Body of pancreas (tissue), 4 donors: ENCODE measurements at regions not wholly inside any gene's neighbourhood (a gene's known extent, or its start where the extent isn't known, plus 50 kb on each side); places are given as distances from the start of the nearest gene placed in this dataset.

Source experiments
- POLR2A ChIP-seq, 3 donors: fragments of 450-650 bp; IDR thresholded peaks; one replicate each; pipeline ENCODE4 v1.6.1; 2016; ENCODE audit warnings: antibody characterized with exemption in 3 of 3, mild to moderate bottlenecking in 2 of 3
- TF ChIP-seq, protein P1 (sequence below), 7 experiments: fragments of 450-650 bp in 4 of 7; fragments of 200-600 bp in 3 of 7; sonication (generic) in 3 of 7; IDR thresholded peaks; one replicate each; pipeline ENCODE4 v1.5.1; 2016 to 2019; ENCODE audit warnings: antibody characterized with exemption in 7 of 7

DNA sequence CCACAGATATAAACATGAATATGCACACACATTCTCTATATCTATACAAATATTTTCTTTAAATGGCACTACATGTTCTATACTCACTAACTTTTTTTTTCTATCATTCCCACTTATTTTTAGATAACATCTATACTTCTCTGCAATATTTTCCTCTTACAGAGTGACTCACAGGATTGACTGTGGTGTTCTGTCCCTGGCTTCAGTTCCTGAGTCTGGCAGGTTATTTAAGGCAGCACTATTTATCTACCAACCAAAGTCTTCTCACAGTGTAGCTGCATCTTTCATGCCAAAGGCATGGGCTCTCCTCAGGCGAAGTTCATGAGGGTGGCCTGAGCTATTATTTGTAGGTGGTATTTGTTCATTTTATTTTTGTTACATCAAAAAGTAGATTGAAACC, 409.0 kb downstream of the PRR16 start:
- TF ChIP-seq, protein P1, sequence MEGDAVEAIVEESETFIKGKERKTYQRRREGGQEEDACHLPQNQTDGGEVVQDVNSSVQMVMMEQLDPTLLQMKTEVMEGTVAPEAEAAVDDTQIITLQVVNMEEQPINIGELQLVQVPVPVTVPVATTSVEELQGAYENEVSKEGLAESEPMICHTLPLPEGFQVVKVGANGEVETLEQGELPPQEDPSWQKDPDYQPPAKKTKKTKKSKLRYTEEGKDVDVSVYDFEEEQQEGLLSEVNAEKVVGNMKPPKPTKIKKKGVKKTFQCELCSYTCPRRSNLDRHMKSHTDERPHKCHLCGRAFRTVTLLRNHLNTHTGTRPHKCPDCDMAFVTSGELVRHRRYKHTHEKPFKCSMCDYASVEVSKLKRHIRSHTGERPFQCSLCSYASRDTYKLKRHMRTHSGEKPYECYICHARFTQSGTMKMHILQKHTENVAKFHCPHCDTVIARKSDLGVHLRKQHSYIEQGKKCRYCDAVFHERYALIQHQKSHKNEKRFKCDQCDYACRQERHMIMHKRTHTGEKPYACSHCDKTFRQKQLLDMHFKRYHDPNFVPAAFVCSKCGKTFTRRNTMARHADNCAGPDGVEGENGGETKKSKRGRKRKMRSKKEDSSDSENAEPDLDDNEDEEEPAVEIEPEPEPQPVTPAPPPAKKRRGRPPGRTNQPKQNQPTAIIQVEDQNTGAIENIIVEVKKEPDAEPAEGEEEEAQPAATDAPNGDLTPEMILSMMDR (IDR thresholded peaks at IDR 0.05) = no peak
- TF ChIP-seq POLR2A (IDR thresholded peaks at IDR 0.05) = no peak
